Transverse colon (tissue), 4 donors: ENCODE measurements at regions not wholly inside any gene's neighbourhood (a gene's known extent, or its start where the extent isn't known, plus 50 kb on each side); places are given as distances from the start of the nearest gene placed in this dataset.

ENCODE experiments used
- DNase-seq: peaks from one replicate; pipeline ENCODE4 v3.0.0-alpha.2; 2019
- H3K27ac ChIP-seq, 4 donors: fragments of 200-600 bp; sonication (generic); 2 replicates each; pipeline ENCODE4 v1.5.1; 2016 to 2018; ENCODE audit warnings: inconsistent platforms in 4 of 4
- H3K27me3 ChIP-seq: fragments of 200-600 bp; sonication (generic); 2 replicates; pipeline ENCODE4 v1.5.1; 2017; ENCODE audit warnings: inconsistent platforms
- H3K36me3 ChIP-seq, 4 donors: fragments of 200-600 bp; sonication (generic); 2 replicates each; pipeline ENCODE4 v1.5.1; 2017 to 2019; ENCODE audit warnings: inconsistent platforms in 4 of 4
- H3K4me1 ChIP-seq, 4 donors: fragments of 200-600 bp; sonication (generic); 2 replicates each; pipeline ENCODE4 v1.5.1; 2017 to 2020; ENCODE audit warnings: inconsistent platforms in 4 of 4
- H3K4me3 ChIP-seq, 4 donors: fragments of 200-600 bp; sonication (generic); 1 replicate in 1 of 4; 2 replicates in 3 of 4; pipeline versions ENCODE4 v1.5.1 to v1.6.1; 2017 to 2019; ENCODE audit warnings: inconsistent platforms in 4 of 4
- H3K9me3 ChIP-seq, 2 donors: fragments of 200-600 bp; sonication (generic); 2 replicates each; pipeline ENCODE4 v1.5.1; 2017 to 2019; ENCODE audit warnings: inconsistent platforms in 2 of 2
- CTCF ChIP-seq, 5 experiments: fragments of 200-600 bp in 3 of 5; fragments of 450-650 bp in 2 of 5; sonication (generic) in 3 of 5; IDR thresholded peaks; 1 replicate in 2 of 5; 2 replicates in 3 of 5; pipeline ENCODE4 v1.5.1; 2016 to 2017; ENCODE audit warnings: antibody characterized with exemption in 5 of 5, inconsistent platforms in 3 of 5, mild to moderate bottlenecking in 2 of 5, moderate library complexity in 1 of 5
- EP300 ChIP-seq: sonication (generic); formaldehyde crosslinking; IDR thresholded peaks from one replicate; pipeline ENCODE4 v1.6.1; 2017; ENCODE audit warnings: antibody characterized with exemption, low read depth
- POLR2A ChIP-seq: fragments of 450-650 bp; IDR thresholded peaks from one replicate; pipeline ENCODE4 v1.6.1; 2016; ENCODE audit warnings: antibody characterized with exemption, mild to moderate bottlenecking, moderate library complexity
- POLR2AphosphoS5 ChIP-seq, 3 donors: sonication (generic); formaldehyde crosslinking; IDR thresholded peaks; one replicate each; pipeline ENCODE4 v1.6.1; 2016; ENCODE audit warnings: antibody characterized with exemption in 3 of 3
- WGBS, 2 donors: methylation state at CpG; one replicate each; pipeline ENCODE4 v1.1.5; 2018; ENCODE audit warnings: low coverage in 1 of 2; 5-methylcytosine and 5-hydroxymethylcytosine counted together
- in situ Hi-C, 4 donors: fragments of 200-750 bp; cut with MboI; loops; one replicate each; pipeline versions ENCODE4 v1.15.0 to v1.15.1; 2017; ENCODE audit warnings: low sequenced_read_pairs in 3 of 4, low pct_ligation_motif_present in 1 of 4, low pct_unique_long_range_greater_than_20kb in 1 of 4
- intact Hi-C: fragments of 100-400 bp; cut with DNase I; formaldehyde crosslinking; loops from one replicate; pipeline ENCODE4 v1.15.1; 2023; ENCODE audit warnings: low total_unique reads

GRCh38 chr1:244137276-244137675, 86.2 kb downstream of the ZBTB18 start:
- Histone ChIP-seq H3K4me1 (no peaks in the 10 kb centered on the region), H3K27me3 (no peaks in the 10 kb centered on the region), H3K27ac (no peak overlapping the region), H3K4me3 (no peak overlapping the region), H3K9me3 (no peaks in the 10 kb centered on the region), H3K36me3 (no peaks in the 10 kb centered on the region)
- intact Hi-C loops (loop anchor here (2.0 kb wide), 1 partner anchor 62 kb away; no protein-coding TSS in a partner anchor), in situ Hi-C loops (no loop called here)
- WGBS, 2 donors, result 60 to 69% methylated on average over 1 to 2 of the region's 2 CpGs
- no peak for TF ChIP-seq CTCF (IDR thresholded peaks at IDR 0.05)
- no peak for TF ChIP-seq EP300
- TF ChIP-seq POLR2A, result no peak
- no peak for TF ChIP-seq POLR2AphosphoS5 (IDR thresholded peaks at IDR 0.05)
- no peak for DNase-seq

GRCh38 chr1:244137725-244138124, 86.6 kb downstream of the ZBTB18 start:
- in situ Hi-C loops (no loop called here), intact Hi-C loops (loop anchor here (2.0 kb wide), 1 partner anchor 63 kb away; no protein-coding TSS in a partner anchor)
- TF ChIP-seq CTCF (IDR thresholded peaks at IDR 0.05) (no peak), EP300 (no peak), POLR2A (no peak), POLR2AphosphoS5 (IDR thresholded peaks at IDR 0.05) (no peak)
- 66 to 69% methylated on average over 6 of the region's 6 CpGs for WGBS, 2 donors
- no peaks in the 10 kb centered on the region for H3K9me3 ChIP-seq
- no peaks in the 10 kb centered on the region for H3K27me3 ChIP-seq
- H3K4me1 ChIP-seq, result no peaks in the 10 kb centered on the region
- H3K4me3 ChIP-seq, result no peak overlapping the region
- no peak overlapping the region for H3K27ac ChIP-seq
- H3K36me3 ChIP-seq, result no peaks in the 10 kb centered on the region
- no peak for DNase-seq

- WGBS, 2 donors, result 67 to 91% methylated on average over 3 to 7 of the region's 7 CpGs
- Histone ChIP-seq H3K4me3 (no peak overlapping the region), H3K27me3 (no peaks in the 10 kb centered on the region), H3K36me3 (no peaks in the 10 kb centered on the region), H3K27ac (no peak overlapping the region), H3K4me1 (no peaks in the 10 kb centered on the region), H3K9me3 (no peaks in the 10 kb centered on the region)
- in situ Hi-C loops, result no loop called here
- TF ChIP-seq EP300, result no peak
- intact Hi-C loops, result no loop called here
- DNase-seq, result no peak
Measured at GRCh38 chr1:244138399-244138798, 87.3 kb downstream of the ZBTB18 start.

GRCh38 chr1:244139655-244140054, 88.6 kb downstream of the ZBTB18 start:
- in situ Hi-C loops (no loop called here), intact Hi-C loops (no loop called here)
- WGBS, 2 donors, result 80 to 84% methylated on average over 9 to 16 of the region's 16 CpGs
- H3K4me3 ChIP-seq, result no peak overlapping the region
- no peaks in the 10 kb centered on the region for H3K4me1 ChIP-seq
- no peaks in the 10 kb centered on the region for H3K27me3 ChIP-seq
- no peak for DNase-seq
- TF ChIP-seq EP300 (no peak), POLR2A (no peak), CTCF (IDR thresholded peaks at IDR 0.05) (no peak)
- H3K9me3 ChIP-seq, result no peaks in the 10 kb centered on the region
- no peaks in the 10 kb centered on the region for H3K36me3 ChIP-seq
- no peak overlapping the region for H3K27ac ChIP-seq

GRCh38 chr1:244140420-244140819, 89.3 kb downstream of the ZBTB18 start:
- in situ Hi-C loops, result no loop called here
- intact Hi-C loops, result no loop called here

More at GRCh38 chr1:244140420-244140819, 89.3 kb downstream of the ZBTB18 start:
- no peaks in the 10 kb centered on the region for H3K9me3 ChIP-seq
- no peak for DNase-seq
- H3K4me1 ChIP-seq, result no peaks in the 10 kb centered on the region
- no peak for TF ChIP-seq POLR2A
- TF ChIP-seq POLR2AphosphoS5 (IDR thresholded peaks at IDR 0.05), result no peak
- no peak for TF ChIP-seq EP300
- no peak for TF ChIP-seq CTCF (IDR thresholded peaks at IDR 0.05)
- no peak overlapping the region for H3K27ac ChIP-seq
- no peak overlapping the region for H3K4me3 ChIP-seq
- 91 to 92% methylated on average over 3 of the region's 3 CpGs for WGBS, 2 donors
- H3K27me3 ChIP-seq, result no peaks in the 10 kb centered on the region
- H3K36me3 ChIP-seq, result no peaks in the 10 kb centered on the region
